ENCODE measurements at regions not wholly inside any gene's neighbourhood (a gene's known extent, or its start where the extent isn't known, plus 50 kb on each side); places are given as distances from the start of the nearest gene placed in this dataset.

- DNase-seq: no peak
- no peaks in the 10 kb centered on the region for H3K36me3 ChIP-seq
- no peaks in the 10 kb centered on the region for H3K9me3 ChIP-seq
- H3K27ac ChIP-seq: no peak overlapping the region
- H3K4me1 ChIP-seq: no peaks in the 10 kb centered on the region
- no peak overlapping the region for H3K4me3 ChIP-seq
- ATAC-seq: no peak
- no peak for TF ChIP-seq CTCF (IDR thresholded peaks at IDR 0.05)
- H3K27me3 ChIP-seq: peaks cover 16% of the 10 kb centered on the region
- intact Hi-C loops (cut with DNase I): no loop called here
These were observed 122.5 kb upstream of the SPACA7 start for GRCh38 chr13:112253631-112254030.

GRCh38 chr13:112254061-112254818 lies 121.9 kb upstream of the SPACA7 start:
- intact Hi-C loops (cut with DNase I): no loop called here
- Histone ChIP-seq H3K4me1 (no peaks in the 10 kb centered on the region), H3K27me3 (peaks cover 16% of the 10 kb centered on the region), H3K9me3 (no peaks in the 10 kb centered on the region), H3K36me3 (no peaks in the 10 kb centered on the region), H3K4me3 (no peak overlapping the region), H3K27ac (no peak overlapping the region)
- ATAC-seq: no peak
- TF ChIP-seq CTCF (IDR thresholded peaks at IDR 0.05): no peak
- DNase-seq: no peak

- H3K27me3 ChIP-seq: peaks cover 16% of the 10 kb centered on the region
- H3K4me3 ChIP-seq: no peak overlapping the region
- no peak overlapping the region for H3K27ac ChIP-seq
- no peak for ATAC-seq
- no peaks in the 10 kb centered on the region for H3K9me3 ChIP-seq
- no peaks in the 10 kb centered on the region for H3K36me3 ChIP-seq
- DNase-seq: no peak
- intact Hi-C loops (cut with DNase I): no loop called here
- TF ChIP-seq CTCF (IDR thresholded peaks at IDR 0.05): no peak
- no peaks in the 10 kb centered on the region for H3K4me1 ChIP-seq
These were observed 121.3 kb upstream of the SPACA7 start for GRCh38 chr13:112254900-112255299.

- no peaks in the 10 kb centered on the region for H3K9me3 ChIP-seq
- no peak overlapping the region for H3K4me3 ChIP-seq
- no peak for TF ChIP-seq CTCF (IDR thresholded peaks at IDR 0.05)
- no peak overlapping the region for H3K27ac ChIP-seq
- ATAC-seq (no peak), DNase-seq (no peak)
- H3K4me1 ChIP-seq: no peaks in the 10 kb centered on the region
- intact Hi-C loops (cut with DNase I): no loop called here
- H3K27me3 ChIP-seq: peaks cover 16% of the 10 kb centered on the region
- H3K36me3 ChIP-seq: no peaks in the 10 kb centered on the region
These were observed 120.5 kb upstream of the SPACA7 start for GRCh38 chr13:112255550-112256120.

GRCh38 chr13:112256716-112257494 lies 119.2 kb upstream of the SPACA7 start:
- H3K27me3 ChIP-seq: peaks cover 11% of the 10 kb centered on the region
- ATAC-seq (no peak), DNase-seq (no peak)
- no peaks in the 10 kb centered on the region for H3K4me1 ChIP-seq
- H3K36me3 ChIP-seq: no peaks in the 10 kb centered on the region
- TF ChIP-seq CTCF (IDR thresholded peaks at IDR 0.05): no peak
- no peaks in the 10 kb centered on the region for H3K9me3 ChIP-seq
- intact Hi-C loops (cut with DNase I): no loop called here
- no peak overlapping the region for H3K27ac ChIP-seq
- no peak overlapping the region for H3K4me3 ChIP-seq

Measured in upper lobe of right lung (tissue), 1 donor.